Limb (tissue), 2 donors: ENCODE measurements at regions not wholly inside any gene's neighbourhood (a gene's known extent, or its start where the extent isn't known, plus 50 kb on each side); places are given as distances from the start of the nearest gene placed in this dataset.

Experiments
- DNase-seq, 2 donors: peaks; one replicate each; pipeline ENCODE4 v3.0.0-alpha.2; 2016; ENCODE audit errors: extremely low spot score in 2 of 2

- DNase-seq, result no peak
Measured at GRCh38 chr10:59595593-59595992, 114.1 kb downstream of the SLC16A9 start.

GRCh38 chr10:59593768-59594167, 115.9 kb downstream of the SLC16A9 start:
- DNase-seq, result no peak

- DNase-seq, result peak in 1 of 2 donors; percentile 60
Measured at GRCh38 chr10:59589796-59590195, 119.9 kb downstream of the SLC16A9 start.

- DNase-seq, result no peak
Measured at GRCh38 chr10:59588791-59589190, 120.9 kb downstream of the SLC16A9 start.

GRCh38 chr10:59587756-59588140, 121.9 kb downstream of the SLC16A9 start:
- DNase-seq, result no peak

GRCh38 chr10:59587083-59587755, 122.4 kb downstream of the SLC16A9 start:
- no peak for DNase-seq

GRCh38 chr10:59586407-59586891, 123.2 kb downstream of the SLC16A9 start:
- DNase-seq, result no peak

GRCh38 chr10:59585046-59585700, 124.5 kb downstream of the SLC16A9 start:
- DNase-seq, result no peak

- DNase-seq, result no peak
Measured at GRCh38 chr10:59582780-59583179, 126.9 kb downstream of the SLC16A9 start.

GRCh38 chr10:59582058-59582457, 127.6 kb downstream of the SLC16A9 start:
- DNase-seq, result no peak

- peak in 1 of 2 donors; percentile 74 for DNase-seq
Measured at GRCh38 chr10:59580026-59580863, 129.4 kb downstream of the SLC16A9 start.

GRCh38 chr10:59578741-59579140, 130.9 kb downstream of the SLC16A9 start:
- DNase-seq, result no peak

GRCh38 chr10:59577984-59578383, 131.7 kb downstream of the SLC16A9 start:
- no peak for DNase-seq

GRCh38 chr10:59575269-59575668, 134.4 kb downstream of the SLC16A9 start:
- DNase-seq, result no peak

- DNase-seq, result no peak
Measured at GRCh38 chr10:59563531-59563930, 146.1 kb downstream of the SLC16A9 start.

- DNase-seq, result no peak
Measured at GRCh38 chr10:59562126-59562525, 147.5 kb downstream of the SLC16A9 start.

GRCh38 chr10:59561477-59562121, 148.1 kb downstream of the SLC16A9 start:
- no peak for DNase-seq

GRCh38 chr10:59560990-59561389, 148.7 kb downstream of the SLC16A9 start:
- DNase-seq, result no peak

GRCh38 chr10:59560161-59560560, 149.5 kb downstream of the SLC16A9 start:
- DNase-seq, result no peak

- DNase-seq, result no peak
Measured at GRCh38 chr10:59558066-59558465, 151.6 kb downstream of the SLC16A9 start.

GRCh38 chr10:59557642-59558041, 152.0 kb downstream of the SLC16A9 start:
- no peak for DNase-seq

GRCh38 chr10:59557052-59557451, 152.6 kb downstream of the SLC16A9 start:
- DNase-seq, result no peak
